C4-2B (cell line): ENCODE measurements at regions not wholly inside any gene's neighbourhood (a gene's known extent, or its start where the extent isn't known, plus 50 kb on each side); places are given as distances from the start of the nearest gene placed in this dataset.

Experiments
- ZFX ChIP-seq: fragments of 450-650 bp; IDR thresholded peaks from 2 replicates; pipeline ENCODE4 v1.6.1; 2017
- TF ChIP-seq, protein P1 (sequence below): fragments of 450-650 bp; conservative IDR thresholded peaks from 2 replicates; pipeline ENCODE4 v1.5.1; 2017; ENCODE audit warnings: mild to moderate bottlenecking

DNA sequence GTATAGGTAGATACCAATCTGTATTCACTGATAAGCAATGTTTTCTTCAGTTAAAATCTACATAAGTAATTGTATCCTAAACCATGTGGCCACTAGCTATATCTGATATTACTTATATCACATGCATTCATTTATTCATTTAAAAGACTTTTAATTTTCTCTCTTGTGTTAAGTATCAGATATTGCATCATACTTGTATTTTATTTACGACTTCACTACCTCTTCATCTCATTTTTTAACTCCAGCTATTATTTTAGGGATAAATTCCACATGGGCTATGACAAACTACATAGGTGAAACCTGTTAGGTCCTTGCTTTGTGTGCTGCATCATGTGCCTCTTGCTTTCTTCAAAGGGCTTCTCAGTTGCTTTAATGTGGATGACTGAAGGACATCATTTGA, 1018.3 kb downstream of the ZPLD1 start:
- TF ChIP-seq, protein P1, sequence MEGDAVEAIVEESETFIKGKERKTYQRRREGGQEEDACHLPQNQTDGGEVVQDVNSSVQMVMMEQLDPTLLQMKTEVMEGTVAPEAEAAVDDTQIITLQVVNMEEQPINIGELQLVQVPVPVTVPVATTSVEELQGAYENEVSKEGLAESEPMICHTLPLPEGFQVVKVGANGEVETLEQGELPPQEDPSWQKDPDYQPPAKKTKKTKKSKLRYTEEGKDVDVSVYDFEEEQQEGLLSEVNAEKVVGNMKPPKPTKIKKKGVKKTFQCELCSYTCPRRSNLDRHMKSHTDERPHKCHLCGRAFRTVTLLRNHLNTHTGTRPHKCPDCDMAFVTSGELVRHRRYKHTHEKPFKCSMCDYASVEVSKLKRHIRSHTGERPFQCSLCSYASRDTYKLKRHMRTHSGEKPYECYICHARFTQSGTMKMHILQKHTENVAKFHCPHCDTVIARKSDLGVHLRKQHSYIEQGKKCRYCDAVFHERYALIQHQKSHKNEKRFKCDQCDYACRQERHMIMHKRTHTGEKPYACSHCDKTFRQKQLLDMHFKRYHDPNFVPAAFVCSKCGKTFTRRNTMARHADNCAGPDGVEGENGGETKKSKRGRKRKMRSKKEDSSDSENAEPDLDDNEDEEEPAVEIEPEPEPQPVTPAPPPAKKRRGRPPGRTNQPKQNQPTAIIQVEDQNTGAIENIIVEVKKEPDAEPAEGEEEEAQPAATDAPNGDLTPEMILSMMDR: no peak
- TF ChIP-seq ZFX: no peak
